Neural cell (in vitro differentiated cells): ENCODE measurements at regions not wholly inside any gene's neighbourhood (a gene's known extent, or its start where the extent isn't known, plus 50 kb on each side); places are given as distances from the start of the nearest gene placed in this dataset.

ENCODE experiments used
- CTCF ChIP-seq: fragments of 450-650 bp; IDR thresholded peaks from 2 replicates; pipeline ENCODE4 v1.5.1; 2014; ENCODE audit warnings: antibody characterized with exemption, mild to moderate bottlenecking, moderate library complexity; ENCODE audit not compliant: poor library complexity, severe bottlenecking
- EP300 ChIP-seq: fragments of 450-650 bp; conservative IDR thresholded peaks from 2 replicates; pipeline ENCODE4 v1.6.1; 2014; ENCODE audit warnings: antibody characterized with exemption, mild to moderate bottlenecking, moderate library complexity; ENCODE audit not compliant: poor library complexity, severe bottlenecking
- EZH2 ChIP-seq: fragments of 200-600, 300-800 bp; shearing (Covaris generic), sonication (generic); IDR thresholded peaks from 2 replicates; pipeline ENCODE4 v1.6.1; 2014; ENCODE audit warnings: antibody characterized with exemption, low read length, borderline replicate concordance, mild to moderate bottlenecking; ENCODE audit not compliant: insufficient read depth, poor library complexity, severe bottlenecking
- MXI1 ChIP-seq: fragments of 450-650 bp; conservative IDR thresholded peaks from 2 replicates; pipeline ENCODE4 v1.6.1; 2014; ENCODE audit warnings: antibody characterized with exemption, mild to moderate bottlenecking; ENCODE audit not compliant: poor library complexity, severe bottlenecking
- POLR2AphosphoS5 ChIP-seq: IDR thresholded peaks from 2 replicates; pipeline ENCODE4 v1.6.1; 2012
- RAD21 ChIP-seq: fragments of 450-650 bp; conservative IDR thresholded peaks from 2 replicates; pipeline ENCODE4 v1.6.1; 2014; ENCODE audit warnings: antibody characterized with exemption, mild to moderate bottlenecking, moderate library complexity
- REST ChIP-seq: IDR thresholded peaks from 2 replicates; pipeline ENCODE4 v1.6.1; 2012; ENCODE audit warnings: borderline replicate concordance
- SMC3 ChIP-seq: fragments of 450-650 bp; conservative IDR thresholded peaks from 2 replicates; pipeline ENCODE4 v1.6.1; 2014; ENCODE audit warnings: antibody characterized with exemption, mild to moderate bottlenecking, moderate library complexity; ENCODE audit not compliant: poor library complexity
- TAF1 ChIP-seq: IDR thresholded peaks from 2 replicates; pipeline ENCODE4 v1.6.1; 2012; ENCODE audit warnings: low read depth

- TF ChIP-seq CTCF, result no peak
- no peak for TF ChIP-seq SMC3
- TF ChIP-seq EZH2, result no peak
- TF ChIP-seq POLR2AphosphoS5, result no peak
- no peak for TF ChIP-seq MXI1
- TF ChIP-seq REST, result no peak
- TF ChIP-seq EP300, result no peak
- no peak for TF ChIP-seq TAF1
- no peak for TF ChIP-seq RAD21
These were observed 266.6 kb upstream of the SUCLG2 start for GRCh38 chr3:67920969-67921368.
